ENCODE measurements at regions not wholly inside any gene's neighbourhood (a gene's known extent, or its start where the extent isn't known, plus 50 kb on each side); places are given as distances from the start of the nearest gene placed in this dataset.

GRCh38 chr4:185925910-185926360, 113.9 kb upstream of the SORBS2 start:
- no peak overlapping the region for H2AFZ ChIP-seq (ENCODE audit: low read depth, low read length)
- POLR2A ChIA-PET, result no interaction called here
- no peaks in the 10 kb centered on the region for H3K9me3 ChIP-seq (replicated peaks; ENCODE audit: control insufficient read depth, insufficient read depth, low read length)
- DNase-seq (ENCODE audit: low read depth, low spot score) (no peak), FAIRE-seq (no peak)
- no TSS peak for BruUV-seq (replicated peaks)
- H3K9ac ChIP-seq (replicated peaks; ENCODE audit: extremely low read depth, insufficient read depth, low read length), result no peak overlapping the region
- TF ChIP-seq GATA2 (IDR thresholded peaks at IDR 0.05; ENCODE audit: insufficient read depth, insufficient read length, low read depth, low read length) (no peak), EZH2 (IDR thresholded peaks at IDR 0.05; ENCODE audit: borderline replicate concordance, low read depth, low read length, severe bottlenecking) (no peak), POLR2A (IDR thresholded peaks at IDR 0.05; ENCODE audit: low read depth, low read length) (no peak)
- no peaks in the 10 kb centered on the region for H3K36me3 ChIP-seq (ENCODE audit: control insufficient read depth in 2 of 2, extremely low read depth in 1 of 2, insufficient read depth in 2 of 2, low read length in 2 of 2)
- CTCF ChIA-PET, result no interaction called here
- H3K27me3 ChIP-seq (ENCODE audit: control insufficient read depth in 2 of 2, insufficient read depth in 2 of 2, low read length in 2 of 2), result no peaks in the 10 kb centered on the region
- dilution Hi-C loops (cut with MboI; ENCODE audit: extremely low pct_ligation_motif_present, low sequenced_read_pairs) (no loop called here), intact Hi-C loops (cut with micrococcal nuclease) (no loop called here)
- no peaks in the 10 kb centered on the region for H3K79me2 ChIP-seq (ENCODE audit: control insufficient read depth, insufficient read depth, low read length)
- H4K20me1 ChIP-seq (replicated peaks; ENCODE audit: control insufficient read depth, extremely low read depth, insufficient read depth, low read length), result no peaks in the 10 kb centered on the region
- no peaks in the 10 kb centered on the region for H3K9me1 ChIP-seq (replicated peaks; ENCODE audit: control insufficient read depth, extremely low read depth, insufficient read depth, low read length)
- no peak overlapping the region for H3K4me3 ChIP-seq (replicated peaks in 1 of 3; ENCODE audit: insufficient read depth in 1 of 3, low read depth in 1 of 3, low read length in 3 of 3)
- H3K4me2 ChIP-seq (ENCODE audit: insufficient read depth, low read length), result no peak overlapping the region
- H3K4me1 ChIP-seq (ENCODE audit: control insufficient read depth, extremely low read depth, insufficient read depth, low read length), result no peaks in the 10 kb centered on the region
- no peak overlapping the region for H3K27ac ChIP-seq (ENCODE audit: insufficient read depth, low read depth, low read length)

GRCh38 chr4:185931375-185931774, 119.4 kb upstream of the SORBS2 start:
- DNase-seq (ENCODE audit: low read depth, low spot score) (no peak), FAIRE-seq (no peak)
- Histone ChIP-seq H2AFZ (ENCODE audit: low read depth, low read length) (no peak overlapping the region), H3K4me2 (ENCODE audit: insufficient read depth, low read length) (no peak overlapping the region), H4K20me1 (replicated peaks; ENCODE audit: control insufficient read depth, extremely low read depth, insufficient read depth, low read length) (no peaks in the 10 kb centered on the region), H3K9ac (replicated peaks; ENCODE audit: extremely low read depth, insufficient read depth, low read length) (no peak overlapping the region), H3K9me1 (replicated peaks; ENCODE audit: control insufficient read depth, extremely low read depth, insufficient read depth, low read length) (no peaks in the 10 kb centered on the region), H3K4me3 (replicated peaks in 1 of 3; ENCODE audit: insufficient read depth in 1 of 3, low read depth in 1 of 3, low read length in 3 of 3) (no peak overlapping the region), H3K27ac (ENCODE audit: insufficient read depth, low read depth, low read length) (no peak overlapping the region), H3K27me3 (ENCODE audit: control insufficient read depth in 2 of 2, insufficient read depth in 2 of 2, low read length in 2 of 2) (no peaks in the 10 kb centered on the region), H3K4me1 (ENCODE audit: control insufficient read depth, extremely low read depth, insufficient read depth, low read length) (no peaks in the 10 kb centered on the region), H3K9me3 (replicated peaks; ENCODE audit: control insufficient read depth, insufficient read depth, low read length) (no peaks in the 10 kb centered on the region), H3K36me3 (ENCODE audit: control insufficient read depth in 2 of 2, extremely low read depth in 1 of 2, insufficient read depth in 2 of 2, low read length in 2 of 2) (no peaks in the 10 kb centered on the region), H3K79me2 (ENCODE audit: control insufficient read depth, insufficient read depth, low read length) (no peaks in the 10 kb centered on the region)
- BruUV-seq (replicated peaks), result no TSS peak
- intact Hi-C loops (cut with micrococcal nuclease) (no loop called here), dilution Hi-C loops (cut with MboI; ENCODE audit: extremely low pct_ligation_motif_present, low sequenced_read_pairs) (no loop called here)
- TF ChIP-seq POLR2AphosphoS5 (IDR thresholded peaks at IDR 0.05; ENCODE audit: insufficient read depth, low read depth, low read length) (no peak), EZH2 (IDR thresholded peaks at IDR 0.05; ENCODE audit: borderline replicate concordance, low read depth, low read length, severe bottlenecking) (no peak), MAX (IDR thresholded peaks at IDR 0.05; ENCODE audit: insufficient read depth, insufficient read length) (no peak), GATA2 (IDR thresholded peaks at IDR 0.05; ENCODE audit: insufficient read depth, insufficient read length, low read depth, low read length) (no peak), MYC (IDR thresholded peaks at IDR 0.05; ENCODE audit: low read depth, low read length) (no peak), JUN (IDR thresholded peaks at IDR 0.05; ENCODE audit: borderline replicate concordance, insufficient read depth, insufficient read length, low read depth) (no peak), POLR2A (IDR thresholded peaks at IDR 0.05; ENCODE audit: low read depth, low read length) (no peak), CTCF (IDR thresholded peaks at IDR 0.05; ENCODE audit: extremely low read depth in 1 of 2, insufficient read depth in 1 of 2, low read depth in 1 of 2, low read length in 2 of 2) (no peak), FOS (IDR thresholded peaks at IDR 0.05; ENCODE audit: borderline replicate concordance, insufficient read depth, low read length) (no peak)
- ChIA-PET CTCF (no interaction called here), POLR2A (no interaction called here)
